AG04449 (cell line): ENCODE measurements at regions not wholly inside any gene's neighbourhood (a gene's known extent, or its start where the extent isn't known, plus 50 kb on each side); places are given as distances from the start of the nearest gene placed in this dataset.

Experiments used
- CTCF ChIA-PET: fragments of 350-600 bp; formaldehyde crosslinking; extraction: SDS; loops from one replicate; lab custom pipeline; 2021; ENCODE audit warnings: antibody characterized with exemption; lab: Yijun Ruan, JAX
- POLR2A ChIA-PET: fragments of 400-600, 350-600 bp; formaldehyde crosslinking; extraction: SDS; loops from one replicate; lab custom pipeline; 2020; ENCODE audit warnings: antibody characterized with exemption, inconsistent platforms; lab: Yijun Ruan, JAX
- DNase-seq: peaks from one replicate; pipeline ENCODE4 v3.0.0-alpha.2; 2010; ENCODE audit warnings: low read depth, low spot score
- H3K4me3 ChIP-seq: 2 replicates; pipeline ENCODE4 v1.5.1; 2011; ENCODE audit warnings: low read depth, mild to moderate bottlenecking, control low read depth, low read length
- TF ChIP-seq, protein P1 (sequence below): IDR thresholded peaks from one replicate; pipeline ENCODE4 v1.5.1; 2011; ENCODE audit warnings: mild to moderate bottlenecking, moderate library complexity, low read length, control low read depth, inconsistent platforms; ENCODE audit not compliant: insufficient read depth; ENCODE audit errors: missing control alignments

DNA sequence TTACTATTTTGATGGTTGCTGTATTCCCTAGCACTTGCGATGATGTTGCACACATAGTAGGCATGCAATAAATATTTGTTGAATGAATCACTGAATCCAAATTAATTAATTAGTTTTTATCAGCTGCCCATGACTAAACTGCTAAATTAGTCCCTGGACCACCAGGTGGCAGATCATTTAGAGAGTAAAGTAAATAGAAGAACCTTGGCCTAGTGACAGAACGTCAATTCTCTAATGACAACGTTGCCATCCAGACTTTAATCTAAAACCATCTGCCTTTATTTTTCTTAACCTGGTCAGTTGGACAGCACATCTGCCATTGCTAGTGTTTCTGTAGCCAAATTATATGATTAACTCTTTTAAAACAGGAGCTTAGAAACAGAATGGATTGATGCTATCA lies 457.5 kb downstream of the KIF4B start:
- POLR2A ChIA-PET = no interaction called here
- CTCF ChIA-PET = no interaction called here
- no peak overlapping the region for H3K4me3 ChIP-seq
- TF ChIP-seq, protein P1, sequence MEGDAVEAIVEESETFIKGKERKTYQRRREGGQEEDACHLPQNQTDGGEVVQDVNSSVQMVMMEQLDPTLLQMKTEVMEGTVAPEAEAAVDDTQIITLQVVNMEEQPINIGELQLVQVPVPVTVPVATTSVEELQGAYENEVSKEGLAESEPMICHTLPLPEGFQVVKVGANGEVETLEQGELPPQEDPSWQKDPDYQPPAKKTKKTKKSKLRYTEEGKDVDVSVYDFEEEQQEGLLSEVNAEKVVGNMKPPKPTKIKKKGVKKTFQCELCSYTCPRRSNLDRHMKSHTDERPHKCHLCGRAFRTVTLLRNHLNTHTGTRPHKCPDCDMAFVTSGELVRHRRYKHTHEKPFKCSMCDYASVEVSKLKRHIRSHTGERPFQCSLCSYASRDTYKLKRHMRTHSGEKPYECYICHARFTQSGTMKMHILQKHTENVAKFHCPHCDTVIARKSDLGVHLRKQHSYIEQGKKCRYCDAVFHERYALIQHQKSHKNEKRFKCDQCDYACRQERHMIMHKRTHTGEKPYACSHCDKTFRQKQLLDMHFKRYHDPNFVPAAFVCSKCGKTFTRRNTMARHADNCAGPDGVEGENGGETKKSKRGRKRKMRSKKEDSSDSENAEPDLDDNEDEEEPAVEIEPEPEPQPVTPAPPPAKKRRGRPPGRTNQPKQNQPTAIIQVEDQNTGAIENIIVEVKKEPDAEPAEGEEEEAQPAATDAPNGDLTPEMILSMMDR = no peak
- DNase-seq = no peak

DNA sequence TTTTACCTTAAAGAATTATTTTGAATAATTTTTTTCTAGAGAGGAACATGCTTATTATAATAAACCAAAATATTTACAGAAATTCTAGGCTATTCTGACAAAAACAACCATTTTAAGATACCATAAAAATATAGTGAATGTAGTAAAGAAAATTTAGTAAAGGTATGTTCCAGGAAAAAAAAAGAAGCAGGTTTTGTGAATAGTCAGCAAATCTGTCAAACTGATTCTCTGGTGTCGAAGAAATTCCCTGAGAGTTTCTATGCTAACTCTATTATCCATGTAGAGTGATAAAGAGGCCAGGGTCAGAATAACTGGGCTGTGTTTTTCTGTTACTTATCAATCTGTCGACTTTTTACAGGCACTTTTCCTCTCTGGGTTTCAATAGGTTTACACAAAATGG lies 459.2 kb downstream of the KIF4B start:
- DNase-seq = no peak
- ChIA-PET CTCF (no interaction called here), POLR2A (no interaction called here)
- TF ChIP-seq, protein P1 = no peak
- no peak overlapping the region for H3K4me3 ChIP-seq

DNA sequence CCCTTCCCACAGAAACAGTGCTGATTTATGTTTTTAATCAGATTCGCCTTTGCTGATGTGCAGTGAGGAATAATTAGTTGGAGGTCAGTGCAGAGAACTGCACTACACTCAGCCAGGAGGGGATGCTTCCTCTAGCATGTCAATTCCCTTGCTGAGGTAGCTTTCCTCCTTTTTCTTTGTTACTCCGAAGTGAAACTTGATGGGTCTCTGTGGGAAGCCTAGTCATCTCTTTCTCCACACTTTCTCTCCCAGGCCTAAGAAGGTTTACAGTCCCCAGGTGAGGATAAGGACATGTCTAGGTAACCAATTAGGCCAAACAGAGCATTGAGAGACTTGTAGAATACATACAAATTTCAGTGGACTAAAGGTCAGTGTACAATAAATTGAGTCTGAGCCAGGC lies 461.8 kb downstream of the KIF4B start:
- TF ChIP-seq, protein P1 = no peak
- H3K4me3 ChIP-seq = no peak overlapping the region
- DNase-seq = no peak
- ChIA-PET CTCF (no interaction called here), POLR2A (no interaction called here)

DNA sequence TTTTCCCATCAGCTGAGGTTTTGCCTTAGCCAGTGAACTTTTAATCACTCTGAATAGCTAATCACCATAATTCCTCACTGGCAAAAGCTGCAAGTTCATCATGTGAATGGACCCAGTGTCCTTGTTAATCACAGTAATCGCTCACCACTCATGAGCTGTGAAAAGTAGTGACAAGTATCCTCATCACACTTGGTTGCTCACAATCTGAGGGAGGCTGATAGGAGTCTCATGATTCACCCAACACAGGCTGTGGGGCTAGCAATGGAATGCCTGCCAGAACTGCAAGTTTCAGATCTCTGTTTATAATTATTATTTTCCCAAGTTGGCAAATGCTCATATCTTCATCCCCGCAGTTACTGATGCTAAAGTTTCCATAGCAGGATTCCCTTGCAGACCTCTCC lies 467.2 kb downstream of the KIF4B start:
- ChIA-PET CTCF (no interaction called here), POLR2A (no interaction called here)
- TF ChIP-seq, protein P1 = no peak
- H3K4me3 ChIP-seq = no peak overlapping the region
- DNase-seq = no peak

DNA sequence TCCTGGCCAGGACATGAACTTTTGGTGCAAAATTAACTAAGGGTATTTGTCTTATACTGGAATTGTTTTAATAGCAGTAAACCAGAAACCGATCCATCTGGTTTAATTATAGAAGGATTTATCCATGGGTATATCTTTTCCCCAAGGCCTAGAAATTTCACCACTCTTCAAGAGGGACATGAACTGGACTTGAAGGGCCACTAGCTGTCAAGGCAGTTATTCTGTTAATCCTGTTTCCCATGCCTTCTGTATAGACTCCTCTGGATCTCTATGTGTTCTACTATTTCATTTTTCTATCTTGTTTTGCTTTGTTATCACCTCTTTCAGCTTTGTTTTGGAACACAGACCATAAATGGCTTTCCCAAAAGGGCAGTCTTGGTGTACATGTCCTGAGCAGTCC lies 467.6 kb downstream of the KIF4B start:
- CTCF ChIA-PET = no interaction called here
- POLR2A ChIA-PET = no interaction called here
- TF ChIP-seq, protein P1 = no peak
- H3K4me3 ChIP-seq = no peak overlapping the region
- DNase-seq = no peak

DNA sequence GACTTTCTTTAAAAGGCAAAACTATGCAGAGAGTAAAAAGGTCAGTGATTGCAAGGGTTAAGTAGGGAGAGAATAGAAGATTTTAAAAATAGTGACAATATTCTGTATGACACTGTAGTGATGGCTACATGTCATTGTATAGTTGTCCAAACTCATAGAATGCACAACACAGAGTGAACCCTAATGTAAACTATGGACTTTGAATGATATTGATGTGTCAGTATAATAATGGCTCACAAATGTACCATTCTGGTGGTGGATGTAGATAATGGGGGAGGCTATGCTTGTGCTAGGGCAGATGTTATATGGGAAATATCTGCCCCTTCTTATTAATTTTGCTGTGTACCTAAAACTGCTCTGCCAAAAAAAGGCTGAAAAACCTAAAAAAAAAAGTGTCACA lies 468.9 kb downstream of the KIF4B start:
- CTCF ChIA-PET = no interaction called here

More for the DNA sequence above, 468.9 kb downstream of the KIF4B start:
- no peak for DNase-seq
- H3K4me3 ChIP-seq = no peak overlapping the region
- POLR2A ChIA-PET = no interaction called here
- TF ChIP-seq, protein P1 = no peak
